ENCODE measurements at regions not wholly inside any gene's neighbourhood (a gene's known extent, or its start where the extent isn't known, plus 50 kb on each side); places are given as distances from the start of the nearest gene placed in this dataset.

GRCh38 chr2:129708221-129708967 lies 271.1 kb upstream of the RAB6C start:
- Histone ChIP-seq H3K4me1 (ENCODE audit: insufficient read depth, low read length, poor library complexity, severe bottlenecking) (no peaks in the 10 kb centered on the region), H3K27me3 (replicated peaks; ENCODE audit: insufficient read depth, low read depth, low read length, poor library complexity) (no peaks in the 10 kb centered on the region), H3K27ac (ENCODE audit: low read depth, low read length, poor library complexity, severe bottlenecking) (no peak overlapping the region), H3K36me3 (ENCODE audit: insufficient read depth, low read length, poor library complexity, severe bottlenecking) (no peaks in the 10 kb centered on the region), H3K4me3 (ENCODE audit: low read depth, low read length, poor library complexity, severe bottlenecking) (no peak overlapping the region), H3K9me3 (ENCODE audit: low read depth, low read length, poor library complexity, severe bottlenecking) (no peaks in the 10 kb centered on the region)
- POLR2A ChIA-PET (ENCODE audit: low non-redundant PET), result no interaction called here
- TF ChIP-seq EZH2 (IDR thresholded peaks at IDR 0.05; ENCODE audit: borderline replicate concordance, low read depth, low read length, poor library complexity, severe bottlenecking), result no peak
- TF ChIP-seq, protein P1, sequence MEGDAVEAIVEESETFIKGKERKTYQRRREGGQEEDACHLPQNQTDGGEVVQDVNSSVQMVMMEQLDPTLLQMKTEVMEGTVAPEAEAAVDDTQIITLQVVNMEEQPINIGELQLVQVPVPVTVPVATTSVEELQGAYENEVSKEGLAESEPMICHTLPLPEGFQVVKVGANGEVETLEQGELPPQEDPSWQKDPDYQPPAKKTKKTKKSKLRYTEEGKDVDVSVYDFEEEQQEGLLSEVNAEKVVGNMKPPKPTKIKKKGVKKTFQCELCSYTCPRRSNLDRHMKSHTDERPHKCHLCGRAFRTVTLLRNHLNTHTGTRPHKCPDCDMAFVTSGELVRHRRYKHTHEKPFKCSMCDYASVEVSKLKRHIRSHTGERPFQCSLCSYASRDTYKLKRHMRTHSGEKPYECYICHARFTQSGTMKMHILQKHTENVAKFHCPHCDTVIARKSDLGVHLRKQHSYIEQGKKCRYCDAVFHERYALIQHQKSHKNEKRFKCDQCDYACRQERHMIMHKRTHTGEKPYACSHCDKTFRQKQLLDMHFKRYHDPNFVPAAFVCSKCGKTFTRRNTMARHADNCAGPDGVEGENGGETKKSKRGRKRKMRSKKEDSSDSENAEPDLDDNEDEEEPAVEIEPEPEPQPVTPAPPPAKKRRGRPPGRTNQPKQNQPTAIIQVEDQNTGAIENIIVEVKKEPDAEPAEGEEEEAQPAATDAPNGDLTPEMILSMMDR (conservative IDR thresholded peaks at IDR 0.05; ENCODE audit: low read depth, low read length), result peak; percentile 52
- no TSS peak for BruUV-seq (replicated peaks)
- CTCF ChIA-PET, result no interaction called here
- DNase-seq (ENCODE audit: low spot score), result no peak
- intact Hi-C loops (cut with micrococcal nuclease; ENCODE audit: unreplicated experiment), result no loop called here

- ChIA-PET CTCF (no interaction called here), POLR2A (ENCODE audit: low non-redundant PET) (no interaction called here)
- Histone ChIP-seq H3K27me3 (replicated peaks; ENCODE audit: insufficient read depth, low read depth, low read length, poor library complexity) (no peaks in the 10 kb centered on the region), H3K27ac (ENCODE audit: low read depth, low read length, poor library complexity, severe bottlenecking) (no peak overlapping the region), H3K4me3 (ENCODE audit: low read depth, low read length, poor library complexity, severe bottlenecking) (no peak overlapping the region), H3K9me3 (ENCODE audit: low read depth, low read length, poor library complexity, severe bottlenecking) (no peaks in the 10 kb centered on the region), H3K36me3 (ENCODE audit: insufficient read depth, low read length, poor library complexity, severe bottlenecking) (no peaks in the 10 kb centered on the region), H3K4me1 (ENCODE audit: insufficient read depth, low read length, poor library complexity, severe bottlenecking) (no peaks in the 10 kb centered on the region)
- intact Hi-C loops (cut with micrococcal nuclease; ENCODE audit: unreplicated experiment), result no loop called here
- no peak for TF ChIP-seq EZH2 (IDR thresholded peaks at IDR 0.05; ENCODE audit: borderline replicate concordance, low read depth, low read length, poor library complexity, severe bottlenecking)
- TF ChIP-seq, protein P1 (conservative IDR thresholded peaks at IDR 0.05; ENCODE audit: low read depth, low read length), result no peak
- no TSS peak for BruUV-seq (replicated peaks)
- DNase-seq (ENCODE audit: low spot score), result no peak
These were observed 270.2 kb upstream of the RAB6C start for GRCh38 chr2:129709001-129709955.

DNA sequence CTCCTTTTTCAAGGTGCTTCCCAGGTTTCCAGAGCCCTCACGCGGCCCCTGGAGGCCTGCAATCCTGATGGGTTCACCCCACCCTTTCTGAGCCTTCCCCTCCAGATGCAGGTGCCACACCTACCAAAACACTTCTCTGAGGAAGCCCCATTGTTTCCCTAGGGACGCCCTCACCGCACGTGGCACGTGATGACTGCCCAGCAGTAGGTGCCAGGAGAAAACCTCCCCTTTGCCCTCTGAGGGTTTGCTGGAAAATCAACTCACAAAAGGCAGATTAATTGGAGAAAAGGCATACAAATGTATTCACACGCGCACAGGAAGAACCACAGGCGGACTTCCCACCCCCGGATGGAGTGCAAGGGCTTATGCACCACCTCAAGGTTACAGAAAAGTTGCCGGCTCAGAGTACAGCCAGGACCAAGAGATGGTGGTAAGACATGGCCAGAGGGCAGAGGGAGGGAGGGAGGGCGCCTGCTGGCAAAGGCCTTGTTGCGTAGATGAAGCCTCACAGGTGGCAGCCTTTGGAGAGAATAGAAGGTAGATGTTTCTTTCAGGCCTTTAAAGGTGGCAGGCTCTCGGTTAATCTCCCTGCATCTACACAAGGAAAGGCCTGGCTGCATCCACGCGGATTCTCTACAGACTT lies 269.4 kb upstream of the RAB6C start:
- no peak overlapping the region for H3K27ac ChIP-seq (ENCODE audit: low read depth, low read length, poor library complexity, severe bottlenecking)
- no peaks in the 10 kb centered on the region for H3K27me3 ChIP-seq (replicated peaks; ENCODE audit: insufficient read depth, low read depth, low read length, poor library complexity)
- H3K9me3 ChIP-seq (ENCODE audit: low read depth, low read length, poor library complexity, severe bottlenecking), result no peaks in the 10 kb centered on the region
- no peak overlapping the region for H3K4me3 ChIP-seq (ENCODE audit: low read depth, low read length, poor library complexity, severe bottlenecking)
- no TSS peak for BruUV-seq (replicated peaks)
- intact Hi-C loops (cut with micrococcal nuclease; ENCODE audit: unreplicated experiment), result no loop called here
- ChIA-PET CTCF (no interaction called here), POLR2A (ENCODE audit: low non-redundant PET) (no interaction called here)
- no peaks in the 10 kb centered on the region for H3K4me1 ChIP-seq (ENCODE audit: insufficient read depth, low read length, poor library complexity, severe bottlenecking)
- DNase-seq (ENCODE audit: low spot score), result no peak
- TF ChIP-seq, protein P1 (conservative IDR thresholded peaks at IDR 0.05; ENCODE audit: low read depth, low read length), result no peak
- no peak for TF ChIP-seq EZH2 (IDR thresholded peaks at IDR 0.05; ENCODE audit: borderline replicate concordance, low read depth, low read length, poor library complexity, severe bottlenecking)
- H3K36me3 ChIP-seq (ENCODE audit: insufficient read depth, low read length, poor library complexity, severe bottlenecking), result no peaks in the 10 kb centered on the region

All from A673 (cell line).